A549 (cell line): ENCODE measurements at regions not wholly inside any gene's neighbourhood (a gene's known extent, or its start where the extent isn't known, plus 50 kb on each side); places are given as distances from the start of the nearest gene placed in this dataset.

ENCODE experiments used
- ATAC-seq, 2 experiments: fragments of 200-7000 bp in 1 of 2; fragments of >200 bp in 1 of 2; cut with Nextera tagmentation in 1 of 2; cut with Tn5 transposase in 1 of 2; 3 replicates each; pipeline versions ENCODE4 v1.8.0 to v1.9.1; 2018 to 2020; ENCODE audit warnings: mild to moderate bottlenecking in 1 of 2, moderate library complexity in 1 of 2
- CTCF ChIA-PET: fragments of 300-600 bp; sonication (Branson Sonifier 250); formaldehyde crosslinking; extraction: SDS; loops from one replicate; lab custom pipeline; 2021; ENCODE audit warnings: antibody characterized with exemption, inconsistent platforms; lab: Yijun Ruan, JAX
- POLR2A ChIA-PET: fragments of 350-600 bp; formaldehyde crosslinking; extraction: SDS; loops from one replicate; lab custom pipeline; 2021; ENCODE audit warnings: antibody characterized with exemption, inconsistent platforms; lab: Yijun Ruan, JAX
- DNase-seq, 2 experiments: peaks; one replicate each; pipeline versions ENCODE4 v3.0.0 to v3.0.0-alpha.2; 2011 to 2016; ENCODE audit warnings: low read depth in 1 of 2, low spot score in 1 of 2
- FAIRE-seq: peaks from 2 replicates; lab custom pipeline; 2011; peaks lifted over from hg19 to GRCh38; lab: Jason Lieb, UNC
- H3K27ac ChIP-seq, 2 experiments: fragments of >200 bp; sonication (Bioruptor Twin); formaldehyde crosslinking; 3 replicates each; pipeline ENCODE4 v1.5.1; 2016 to 2017
- H3K4me1 ChIP-seq: fragments of >200 bp; sonication (Bioruptor Twin); formaldehyde crosslinking; 3 replicates; pipeline ENCODE4 v1.6.1; 2016
- H3K4me2 ChIP-seq: fragments of >200 bp; sonication (Bioruptor Twin); formaldehyde crosslinking; 3 replicates; pipeline ENCODE4 v1.6.1; 2016
- H3K4me3 ChIP-seq: fragments of >200 bp; sonication (Bioruptor Twin); formaldehyde crosslinking; 3 replicates; pipeline ENCODE4 v1.5.1; 2016
- H3K9me3 ChIP-seq: fragments of >200 bp; sonication (Bioruptor Twin); formaldehyde crosslinking; 3 replicates; pipeline ENCODE4 v1.6.1; 2016
- CBX2 ChIP-seq: fragments of 200-600 bp; sonication (generic); IDR thresholded peaks from 2 replicates; pipeline ENCODE4 v1.6.1; 2016; ENCODE audit warnings: low read depth, mild to moderate bottlenecking, borderline replicate concordance
- CHD2 ChIP-seq: fragments of 150-350 bp; IDR thresholded peaks from 2 replicates; pipeline ENCODE4 v1.6.1; 2014; ENCODE audit warnings: low read length; ENCODE audit not compliant: partially characterized antibody
- CHD4 ChIP-seq: fragments of 200-600 bp; sonication (generic); IDR thresholded peaks from 2 replicates; pipeline ENCODE4 v1.6.1; 2016; ENCODE audit warnings: antibody characterized with exemption, mild to moderate bottlenecking, borderline replicate concordance
- FOSL2 ChIP-seq, 2 experiments: fragments of 450-650 bp in 1 of 2; fragments of >200 bp in 1 of 2; sonication (Bioruptor Twin) in 1 of 2; formaldehyde crosslinking; IDR thresholded peaks; 2 replicates each; pipeline versions ENCODE4 v1.5.0 to v1.6.1; 2016 to 2020; ENCODE audit warnings: mild to moderate bottlenecking in 1 of 2, moderate library complexity in 1 of 2
- FOXS1 ChIP-seq: fragments of 250-450 bp; sonication (Bioruptor Pico); IDR thresholded peaks from 2 replicates; pipeline ENCODE4 v1.5.0; 2020; ENCODE audit warnings: mild to moderate bottlenecking, moderate library complexity
- HDAC2 ChIP-seq: fragments of 200-600 bp; sonication (generic); IDR thresholded peaks from 2 replicates; pipeline ENCODE4 v1.6.1; 2016
- HOXA7 ChIP-seq: fragments of 250-450 bp; sonication (Bioruptor Pico); IDR thresholded peaks from 2 replicates; pipeline ENCODE4 v1.5.0; 2020; ENCODE audit warnings: mild to moderate bottlenecking, moderate library complexity
- JUNB ChIP-seq: fragments of >200 bp; sonication (Bioruptor Twin); formaldehyde crosslinking; IDR thresholded peaks from 2 replicates; pipeline ENCODE4 v1.6.1; 2016
- KDM1A ChIP-seq: fragments of 200-600 bp; sonication (generic); IDR thresholded peaks from 2 replicates; pipeline ENCODE4 v1.6.1; 2016; ENCODE audit warnings: low read depth, mild to moderate bottlenecking
- KDM5A ChIP-seq: fragments of 200-600 bp; sonication (generic); IDR thresholded peaks from 2 replicates; pipeline ENCODE4 v1.6.1; 2016; ENCODE audit warnings: antibody characterized with exemption, mild to moderate bottlenecking
- SREBF2 ChIP-seq: fragments of 450-650 bp; IDR thresholded peaks from 2 replicates; pipeline ENCODE4 v1.6.1; 2014; ENCODE audit warnings: mild to moderate bottlenecking, moderate library complexity
- TFCP2L1 ChIP-seq: fragments of 250-450 bp; sonication (Bioruptor Pico); IDR thresholded peaks from 2 replicates; pipeline ENCODE4 v1.5.0; 2021; ENCODE audit warnings: mild to moderate bottlenecking
- TP53 ChIP-seq: fragments of 250-450 bp; sonication (Bioruptor Pico); IDR thresholded peaks from 2 replicates; pipeline ENCODE4 v1.5.0; 2021; ENCODE audit warnings: mild to moderate bottlenecking, moderate library complexity
- ZFP36 ChIP-seq: fragments of 450-650 bp; IDR thresholded peaks from 2 replicates; pipeline ENCODE4 v1.6.1; 2014; ENCODE audit warnings: borderline replicate concordance; ENCODE audit not compliant: partially characterized antibody
- WGBS: methylation state at CpG from one replicate; pipeline ENCODE4 v1.1.6; 2017; ENCODE audit errors: missing lambda C conversion rate; 5-methylcytosine and 5-hydroxymethylcytosine counted together
- TF ChIP-seq, protein P1 (sequence below): fragments of 200-600 bp; sonication (generic); IDR thresholded peaks from 2 replicates; pipeline ENCODE4 v1.6.1; 2016; ENCODE audit warnings: antibody characterized with exemption, mild to moderate bottlenecking, moderate library complexity
- TF ChIP-seq, protein P2 (sequence below): fragments of 150-350 bp; IDR thresholded peaks from 2 replicates; pipeline ENCODE4 v1.6.1; 2014; ENCODE audit warnings: low read depth, mild to moderate bottlenecking, low read length
- TF ChIP-seq, protein P3 (sequence below): fragments of >200 bp; sonication (Bioruptor Twin); formaldehyde crosslinking; IDR thresholded peaks from 2 replicates; pipeline ENCODE4 v1.6.1; 2016
- TF ChIP-seq, protein P4 (sequence below): fragments of >200 bp; sonication (Bioruptor Twin); formaldehyde crosslinking; IDR thresholded peaks from 3 replicates; pipeline ENCODE4 v1.5.1; 2016

DNA sequence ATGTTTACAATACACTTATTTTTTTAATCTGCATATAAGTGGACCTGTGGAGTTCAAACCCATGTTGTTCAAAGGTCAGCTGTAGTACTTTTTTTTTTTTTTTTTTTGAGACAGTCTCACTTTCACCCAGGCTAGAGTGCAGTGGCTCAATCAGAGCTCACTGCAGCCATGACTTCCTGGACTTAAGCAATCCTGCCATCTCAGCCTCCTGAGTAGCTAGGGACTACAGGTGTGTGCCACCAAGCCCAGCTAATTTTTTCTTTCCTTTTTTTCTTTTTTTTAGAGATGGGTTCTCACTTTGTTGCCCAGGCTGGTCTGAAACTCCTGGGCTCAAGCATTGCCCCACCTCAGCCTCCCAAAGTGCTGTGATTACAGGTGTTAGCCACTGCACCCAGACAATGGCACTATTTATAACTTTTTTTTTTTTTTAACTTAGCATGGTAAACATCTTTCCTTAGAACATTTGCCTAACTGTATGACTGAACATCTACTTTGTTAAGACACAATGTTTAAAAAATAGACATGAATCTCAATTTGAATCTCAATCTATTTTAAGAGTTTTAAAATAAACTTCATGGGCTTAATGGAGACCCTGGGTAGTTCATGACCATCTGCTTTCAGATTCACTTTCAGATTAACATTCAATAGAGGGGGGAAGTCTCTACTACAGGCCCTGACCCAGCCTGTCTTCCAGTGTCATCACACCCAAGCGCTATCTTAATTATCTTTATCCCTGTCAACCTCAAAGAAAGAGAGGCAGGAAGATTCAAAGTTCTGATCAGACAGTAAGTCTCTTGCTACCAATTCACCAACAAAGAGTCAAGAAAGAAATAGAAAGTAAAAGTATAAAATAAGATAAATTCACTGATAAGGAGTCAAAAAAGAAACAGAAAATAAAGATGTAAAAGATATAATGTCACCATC is 97.7 kb upstream of the DOCK9 start:
- H3K4me2 ChIP-seq, result no peak overlapping the region
- POLR2A ChIA-PET, result no interaction called here
- ATAC-seq, result no peak
- H3K27ac ChIP-seq, result no peak overlapping the region
- FAIRE-seq, result no peak
- CTCF ChIA-PET, result no interaction called here
- DNase-seq, result no peak
- peaks cover 19% of the 10 kb centered on the region for H3K9me3 ChIP-seq
- TF ChIP-seq JUNB, result no peak
- TF ChIP-seq FOXS1 (CRISPR knock-in tag), result no peak
- TF ChIP-seq KDM1A, result no peak
- TF ChIP-seq, protein P1, sequence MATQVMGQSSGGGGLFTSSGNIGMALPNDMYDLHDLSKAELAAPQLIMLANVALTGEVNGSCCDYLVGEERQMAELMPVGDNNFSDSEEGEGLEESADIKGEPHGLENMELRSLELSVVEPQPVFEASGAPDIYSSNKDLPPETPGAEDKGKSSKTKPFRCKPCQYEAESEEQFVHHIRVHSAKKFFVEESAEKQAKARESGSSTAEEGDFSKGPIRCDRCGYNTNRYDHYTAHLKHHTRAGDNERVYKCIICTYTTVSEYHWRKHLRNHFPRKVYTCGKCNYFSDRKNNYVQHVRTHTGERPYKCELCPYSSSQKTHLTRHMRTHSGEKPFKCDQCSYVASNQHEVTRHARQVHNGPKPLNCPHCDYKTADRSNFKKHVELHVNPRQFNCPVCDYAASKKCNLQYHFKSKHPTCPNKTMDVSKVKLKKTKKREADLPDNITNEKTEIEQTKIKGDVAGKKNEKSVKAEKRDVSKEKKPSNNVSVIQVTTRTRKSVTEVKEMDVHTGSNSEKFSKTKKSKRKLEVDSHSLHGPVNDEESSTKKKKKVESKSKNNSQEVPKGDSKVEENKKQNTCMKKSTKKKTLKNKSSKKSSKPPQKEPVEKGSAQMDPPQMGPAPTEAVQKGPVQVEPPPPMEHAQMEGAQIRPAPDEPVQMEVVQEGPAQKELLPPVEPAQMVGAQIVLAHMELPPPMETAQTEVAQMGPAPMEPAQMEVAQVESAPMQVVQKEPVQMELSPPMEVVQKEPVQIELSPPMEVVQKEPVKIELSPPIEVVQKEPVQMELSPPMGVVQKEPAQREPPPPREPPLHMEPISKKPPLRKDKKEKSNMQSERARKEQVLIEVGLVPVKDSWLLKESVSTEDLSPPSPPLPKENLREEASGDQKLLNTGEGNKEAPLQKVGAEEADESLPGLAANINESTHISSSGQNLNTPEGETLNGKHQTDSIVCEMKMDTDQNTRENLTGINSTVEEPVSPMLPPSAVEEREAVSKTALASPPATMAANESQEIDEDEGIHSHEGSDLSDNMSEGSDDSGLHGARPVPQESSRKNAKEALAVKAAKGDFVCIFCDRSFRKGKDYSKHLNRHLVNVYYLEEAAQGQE, result no peak
- no peak for TF ChIP-seq HDAC2
- TF ChIP-seq FOSL2 (IDR thresholded peaks at IDR 0.05), result no peak
- no peak for TF ChIP-seq FOSL2 (CRISPR knock-in tag; IDR thresholded peaks at IDR 0.05)
- TF ChIP-seq HOXA7 (CRISPR knock-in tag), result no peak
- no peak overlapping the region for H3K4me3 ChIP-seq
- 88% methylated on average over 1 of the region's 1 CpG for WGBS
- peaks cover 2% of the 10 kb centered on the region; the same call in 1 of the 3 replicates for H3K4me1 ChIP-seq

DNA sequence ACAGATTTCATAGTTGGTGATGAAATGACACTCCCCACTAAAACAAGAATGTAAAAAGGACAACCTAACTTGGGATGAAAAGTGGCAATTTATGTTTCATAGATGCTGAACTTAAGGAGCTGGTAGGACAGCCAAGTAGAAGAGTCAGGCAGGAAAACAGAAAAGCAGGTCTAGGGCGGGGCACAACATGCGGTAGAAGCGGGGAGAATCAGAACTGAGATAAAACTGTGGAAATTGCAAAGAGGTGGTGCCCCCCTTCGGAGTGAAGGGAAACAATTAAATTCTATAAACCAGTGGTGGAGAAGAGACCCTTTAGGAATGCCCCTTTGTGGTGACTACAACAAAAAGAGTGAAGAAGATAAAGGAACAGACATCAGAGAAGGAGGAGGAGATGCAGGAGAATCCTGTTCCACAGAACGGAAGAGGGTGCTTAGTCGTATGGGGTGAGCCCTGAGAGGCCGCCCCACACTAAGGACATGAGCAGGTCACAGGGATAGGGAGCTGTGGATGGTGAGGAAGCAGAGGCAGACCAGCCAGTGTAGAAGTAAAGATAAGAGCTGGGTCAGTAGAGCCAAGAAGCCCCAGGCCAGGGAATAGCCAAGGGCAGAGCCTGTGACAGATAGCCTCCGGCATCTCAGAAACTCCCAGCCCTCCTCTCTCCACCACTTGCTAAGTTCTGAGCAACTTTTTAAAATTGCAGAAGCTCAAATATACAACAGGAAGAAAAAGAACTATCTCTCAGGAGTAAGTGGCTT is 100.3 kb upstream of the DOCK9 start:
- Histone ChIP-seq H3K9me3 (peaks cover 14% of the 10 kb centered on the region), H3K27ac (no peak overlapping the region), H3K4me3 (no peak overlapping the region), H3K4me1 (peaks cover 2% of the 10 kb centered on the region; the same call in 1 of the 3 replicates), H3K4me2 (no peak overlapping the region)
- no peak for FAIRE-seq
- DNase-seq, result no peak
- WGBS, result 88% methylated on average over 8 of the region's 8 CpGs
- ChIA-PET POLR2A (interaction anchor here (0.8 kb wide), 1 partner anchor 20 kb away, joined by 3 read pairs; no protein-coding TSS in a partner anchor), CTCF (no interaction called here)
- ATAC-seq, result no peak
- TF ChIP-seq, protein P2, sequence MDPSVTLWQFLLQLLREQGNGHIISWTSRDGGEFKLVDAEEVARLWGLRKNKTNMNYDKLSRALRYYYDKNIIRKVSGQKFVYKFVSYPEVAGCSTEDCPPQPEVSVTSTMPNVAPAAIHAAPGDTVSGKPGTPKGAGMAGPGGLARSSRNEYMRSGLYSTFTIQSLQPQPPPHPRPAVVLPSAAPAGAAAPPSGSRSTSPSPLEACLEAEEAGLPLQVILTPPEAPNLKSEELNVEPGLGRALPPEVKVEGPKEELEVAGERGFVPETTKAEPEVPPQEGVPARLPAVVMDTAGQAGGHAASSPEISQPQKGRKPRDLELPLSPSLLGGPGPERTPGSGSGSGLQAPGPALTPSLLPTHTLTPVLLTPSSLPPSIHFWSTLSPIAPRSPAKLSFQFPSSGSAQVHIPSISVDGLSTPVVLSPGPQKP, result no peak
- TF ChIP-seq KDM5A, result no peak
- TF ChIP-seq TFCP2L1 (CRISPR knock-in tag), result no peak
- TF ChIP-seq CHD2, result no peak
- TF ChIP-seq, protein P3, sequence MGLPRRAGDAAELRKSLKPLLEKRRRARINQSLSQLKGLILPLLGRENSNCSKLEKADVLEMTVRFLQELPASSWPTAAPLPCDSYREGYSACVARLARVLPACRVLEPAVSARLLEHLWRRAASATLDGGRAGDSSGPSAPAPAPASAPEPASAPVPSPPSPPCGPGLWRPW, result no peak
- TF ChIP-seq KDM1A, result no peak
- TF ChIP-seq TP53, result no peak
- TF ChIP-seq, protein P4, sequence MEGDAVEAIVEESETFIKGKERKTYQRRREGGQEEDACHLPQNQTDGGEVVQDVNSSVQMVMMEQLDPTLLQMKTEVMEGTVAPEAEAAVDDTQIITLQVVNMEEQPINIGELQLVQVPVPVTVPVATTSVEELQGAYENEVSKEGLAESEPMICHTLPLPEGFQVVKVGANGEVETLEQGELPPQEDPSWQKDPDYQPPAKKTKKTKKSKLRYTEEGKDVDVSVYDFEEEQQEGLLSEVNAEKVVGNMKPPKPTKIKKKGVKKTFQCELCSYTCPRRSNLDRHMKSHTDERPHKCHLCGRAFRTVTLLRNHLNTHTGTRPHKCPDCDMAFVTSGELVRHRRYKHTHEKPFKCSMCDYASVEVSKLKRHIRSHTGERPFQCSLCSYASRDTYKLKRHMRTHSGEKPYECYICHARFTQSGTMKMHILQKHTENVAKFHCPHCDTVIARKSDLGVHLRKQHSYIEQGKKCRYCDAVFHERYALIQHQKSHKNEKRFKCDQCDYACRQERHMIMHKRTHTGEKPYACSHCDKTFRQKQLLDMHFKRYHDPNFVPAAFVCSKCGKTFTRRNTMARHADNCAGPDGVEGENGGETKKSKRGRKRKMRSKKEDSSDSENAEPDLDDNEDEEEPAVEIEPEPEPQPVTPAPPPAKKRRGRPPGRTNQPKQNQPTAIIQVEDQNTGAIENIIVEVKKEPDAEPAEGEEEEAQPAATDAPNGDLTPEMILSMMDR, result no peak
- TF ChIP-seq ZFP36, result no peak
- no peak for TF ChIP-seq CBX2
- TF ChIP-seq HOXA7 (CRISPR knock-in tag), result no peak
- TF ChIP-seq SREBF2, result no peak
- no peak for TF ChIP-seq CHD4
